Activated naive CD4-positive, alpha-beta T cell treated with anti-CD3 and anti-CD28 coated beads, Interleukin-2, amount 50 U/mL, for 72 hours (primary cell): ENCODE measurements at regions not wholly inside any gene's neighbourhood (a gene's known extent, or its start where the extent isn't known, plus 50 kb on each side); places are given as distances from the start of the nearest gene placed in this dataset.
"Not testable (repeated sequence)": the region's sequence is repeated elsewhere in the genome, so short reads cannot be mapped to it uniquely, and the experiment has no call there.

ENCODE experiments used
- ATAC-seq, 2 donors: fragments of 150-1000 bp; cut with Tn5 transposase; 2 replicates each; pipeline ENCODE4 v1.10.0; 2021; ENCODE audit warnings: mild to moderate bottlenecking in 2 of 2, moderate library complexity in 2 of 2
- DNase-seq, 2 donors: peaks; one replicate each; pipeline ENCODE4 v3.0.0; 2021 to 2022; ENCODE audit warnings: low spot score in 2 of 2
- H3K27ac Mint-ChIP-seq, 2 donors: one replicate each; pipeline ENCODE4 v1.8.0; 2022; ENCODE audit warnings: mild to moderate bottlenecking in 2 of 2, mixed read lengths in 2 of 2
- H3K36me3 Mint-ChIP-seq, 2 donors: one replicate each; pipeline ENCODE4 v1.8.0; 2022; ENCODE audit warnings: mixed read lengths in 2 of 2
- H3K9me3 Mint-ChIP-seq, 2 donors: one replicate each; pipeline ENCODE4 v1.8.0; 2022; ENCODE audit warnings: mixed read lengths in 2 of 2

GRCh38 chr18:65998971-65999700, 248.3 kb downstream of the CDH7 start:
- not testable (repeated sequence) for ATAC-seq, H3K27ac Mint-ChIP-seq, DNase-seq, H3K36me3 Mint-ChIP-seq
- H3K9me3 Mint-ChIP-seq: peaks cover 12 to 15% of the 10 kb centered on the region in 2 donors

GRCh38 chr18:65995206-65995605, 244.4 kb downstream of the CDH7 start:
- DNase-seq (no peak), ATAC-seq (no peak)
- H3K9me3 Mint-ChIP-seq: peaks cover 0 to 19% of the 10 kb centered on the region in 2 donors
- no peaks in the 10 kb centered on the region for H3K36me3 Mint-ChIP-seq
- H3K27ac Mint-ChIP-seq: no peak overlapping the region

DNA sequence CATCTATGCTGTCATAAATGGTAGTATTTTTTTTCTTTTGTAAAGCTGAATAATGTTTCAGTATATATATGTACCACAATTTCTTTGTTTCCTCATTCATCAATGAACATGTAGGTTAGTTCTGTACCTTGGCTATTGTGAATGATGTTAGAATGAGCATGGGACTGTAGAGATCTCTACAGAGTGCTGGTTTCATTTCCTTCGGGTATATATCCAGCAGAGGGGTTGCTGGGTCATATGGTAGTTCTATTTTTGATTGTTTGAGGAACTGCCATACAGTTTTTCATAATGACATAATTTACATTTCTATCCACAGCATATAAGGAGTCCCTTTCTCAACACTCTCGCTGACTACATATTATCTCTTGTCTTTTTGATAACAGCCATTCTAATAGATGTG, 243.5 kb downstream of the CDH7 start:
- DNase-seq (no peak), ATAC-seq (no peak)
- Mint-ChIP-seq H3K9me3 (peaks cover 0 to 19% of the 10 kb centered on the region in 2 donors), H3K27ac (no peak overlapping the region), H3K36me3 (no peaks in the 10 kb centered on the region)

- Mint-ChIP-seq H3K27ac (no peak overlapping the region), H3K36me3 (no peaks in the 10 kb centered on the region), H3K9me3 (peaks cover 0 to 14% of the 10 kb centered on the region in 2 donors)
- ATAC-seq (no peak), DNase-seq (no peak)
These were observed 240.3 kb downstream of the CDH7 start for GRCh38 chr18:65990944-65991708.

GRCh38 chr18:65990174-65990690, 239.4 kb downstream of the CDH7 start:
- Mint-ChIP-seq H3K27ac (no peak overlapping the region), H3K36me3 (no peaks in the 10 kb centered on the region), H3K9me3 (peaks cover 0 to 14% of the 10 kb centered on the region in 2 donors)
- ATAC-seq: no peak
- no peak for DNase-seq

DNA sequence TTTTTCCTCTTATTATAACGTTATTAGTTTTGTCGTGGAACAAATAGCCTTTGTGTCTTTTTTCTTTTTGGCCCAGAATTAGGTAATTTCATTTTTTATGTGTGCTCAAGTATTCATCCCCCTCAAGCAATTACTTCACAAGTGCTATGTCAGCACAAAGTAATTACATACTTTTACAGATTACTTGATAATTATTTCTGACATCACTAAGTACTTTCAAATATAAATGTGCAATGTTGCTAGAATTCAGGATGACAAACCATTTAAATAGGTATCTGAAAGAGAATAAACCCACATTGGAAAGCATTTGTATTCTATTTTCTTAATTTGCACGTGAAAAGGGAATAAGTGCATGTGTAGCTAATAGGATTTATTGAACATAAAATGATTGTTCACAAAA, 238.2 kb downstream of the CDH7 start:
- Mint-ChIP-seq H3K36me3 (no peaks in the 10 kb centered on the region), H3K27ac (no peak overlapping the region), H3K9me3 (peaks cover 0 to 10% of the 10 kb centered on the region in 2 donors)
- ATAC-seq: no peak
- no peak for DNase-seq

- no peaks in the 10 kb centered on the region for H3K36me3 Mint-ChIP-seq
These were observed 237.6 kb downstream of the CDH7 start for GRCh38 chr18:65988386-65988785.

GRCh38 chr18:65983750-65984149, 232.9 kb downstream of the CDH7 start:
- Mint-ChIP-seq H3K36me3 (peaks cover 0 to 5% of the 10 kb centered on the region in 2 donors), H3K27ac (no peak overlapping the region), H3K9me3 (peaks cover 11 to 14% of the 10 kb centered on the region in 2 donors)
- no peak for ATAC-seq
- DNase-seq: no peak

More at GRCh38 chr18:65988386-65988785, 237.6 kb downstream of the CDH7 start:
- ATAC-seq (no peak), DNase-seq (no peak)
- H3K9me3 Mint-ChIP-seq: peaks cover 0 to 10% of the 10 kb centered on the region in 2 donors
- no peak overlapping the region for H3K27ac Mint-ChIP-seq

DNA sequence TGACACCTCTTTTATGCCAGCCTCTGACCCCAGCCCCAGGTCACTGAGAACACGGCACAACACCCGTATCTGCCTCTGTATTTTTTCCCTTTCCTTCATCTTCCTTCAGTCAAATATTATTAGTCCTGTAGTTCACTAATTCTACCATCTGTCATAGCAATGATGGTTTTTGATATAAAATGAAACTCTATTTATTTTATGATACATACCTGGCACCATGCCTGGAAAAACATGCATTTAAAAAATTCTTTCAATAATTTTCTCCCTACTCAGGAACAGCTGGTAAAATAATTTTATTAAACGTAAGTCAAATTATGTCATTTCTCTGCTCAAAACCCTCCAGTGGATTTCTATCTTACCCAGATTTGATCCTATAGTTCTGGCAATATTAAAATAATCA, 224.7 kb downstream of the CDH7 start:
- Mint-ChIP-seq H3K9me3 (peaks cover 5 to 24% of the 10 kb centered on the region in 2 donors), H3K36me3 (no peaks in the 10 kb centered on the region), H3K27ac (no peak overlapping the region)
- DNase-seq (no peak), ATAC-seq (no peak)

DNA sequence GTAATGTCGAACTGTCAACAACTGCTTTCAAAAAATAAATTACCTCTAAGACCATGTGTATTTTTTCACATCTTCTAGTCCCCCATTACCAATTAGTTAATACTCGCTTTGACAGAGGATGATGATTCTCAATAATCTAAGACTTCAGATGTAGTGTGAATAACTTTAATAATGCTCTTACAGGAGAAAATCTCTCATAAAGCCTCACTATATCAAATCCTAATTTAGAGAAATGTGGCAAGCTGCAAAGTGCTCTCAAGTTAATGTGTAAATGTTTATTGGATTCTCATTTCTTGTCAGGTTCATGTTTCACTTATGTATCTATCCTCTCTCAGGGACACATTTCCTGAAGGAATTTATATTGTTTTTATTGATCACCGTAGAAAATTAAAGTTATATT, 223.9 kb downstream of the CDH7 start:
- no peak overlapping the region for H3K27ac Mint-ChIP-seq
- no peak for DNase-seq
- H3K36me3 Mint-ChIP-seq: no peaks in the 10 kb centered on the region
- H3K9me3 Mint-ChIP-seq: peaks cover 5 to 24% of the 10 kb centered on the region in 2 donors
- ATAC-seq: no peak

GRCh38 chr18:65968239-65969004, 217.6 kb downstream of the CDH7 start:
- peaks cover 8 to 11% of the 10 kb centered on the region in 2 donors for H3K9me3 Mint-ChIP-seq
- no peaks in the 10 kb centered on the region for H3K36me3 Mint-ChIP-seq
- DNase-seq: no peak
- ATAC-seq: no peak
- no peak overlapping the region for H3K27ac Mint-ChIP-seq

GRCh38 chr18:65955747-65956146, 204.9 kb downstream of the CDH7 start:
- Mint-ChIP-seq H3K27ac (no peak overlapping the region), H3K9me3 (peaks cover 16 to 23% of the 10 kb centered on the region in 2 donors), H3K36me3 (no peaks in the 10 kb centered on the region)
- DNase-seq (no peak), ATAC-seq (no peak)

GRCh38 chr18:65954372-65954771, 203.6 kb downstream of the CDH7 start:
- peaks cover 8 to 15% of the 10 kb centered on the region in 2 donors for H3K9me3 Mint-ChIP-seq
- no peaks in the 10 kb centered on the region for H3K36me3 Mint-ChIP-seq
- DNase-seq: no peak
- H3K27ac Mint-ChIP-seq: no peak overlapping the region
- no peak for ATAC-seq

GRCh38 chr18:65946777-65947176, 196.0 kb downstream of the CDH7 start:
- Mint-ChIP-seq H3K9me3 (peaks cover 5 to 9% of the 10 kb centered on the region in 2 donors), H3K27ac (no peak overlapping the region), H3K36me3 (no peaks in the 10 kb centered on the region)
- no peak for ATAC-seq
- DNase-seq: no peak

DNA sequence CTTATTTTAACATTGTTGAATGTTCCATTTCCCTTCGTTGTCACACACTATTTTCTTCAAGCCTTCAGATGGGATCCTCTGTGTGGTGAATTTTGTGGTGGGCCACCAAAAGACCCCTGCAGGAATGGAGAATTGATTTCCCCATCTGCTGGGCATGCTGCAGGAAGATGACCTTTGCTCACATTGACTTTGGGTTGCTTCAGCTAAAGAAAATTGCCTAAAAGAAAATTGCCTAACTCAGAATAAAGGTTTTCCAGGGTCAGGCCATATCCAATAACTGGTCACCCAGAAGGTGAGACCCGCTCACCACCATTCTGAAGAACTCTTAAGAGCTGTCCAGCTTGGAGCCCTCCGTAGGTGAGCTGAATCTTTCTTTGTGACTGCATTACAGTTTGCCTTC, 192.5 kb downstream of the CDH7 start:
- no peak overlapping the region for H3K27ac Mint-ChIP-seq
- H3K36me3 Mint-ChIP-seq: no peaks in the 10 kb centered on the region
- peaks cover 4 to 5% of the 10 kb centered on the region in 2 donors for H3K9me3 Mint-ChIP-seq
- DNase-seq: no peak
- ATAC-seq: no peak

- no peak for ATAC-seq
- H3K36me3 Mint-ChIP-seq: no peaks in the 10 kb centered on the region
- H3K9me3 Mint-ChIP-seq: peaks cover 4% of the 10 kb centered on the region in 2 donors
- no peak for DNase-seq
- H3K27ac Mint-ChIP-seq: no peak overlapping the region
These were observed 192.0 kb downstream of the CDH7 start for GRCh38 chr18:65942854-65943253.

DNA sequence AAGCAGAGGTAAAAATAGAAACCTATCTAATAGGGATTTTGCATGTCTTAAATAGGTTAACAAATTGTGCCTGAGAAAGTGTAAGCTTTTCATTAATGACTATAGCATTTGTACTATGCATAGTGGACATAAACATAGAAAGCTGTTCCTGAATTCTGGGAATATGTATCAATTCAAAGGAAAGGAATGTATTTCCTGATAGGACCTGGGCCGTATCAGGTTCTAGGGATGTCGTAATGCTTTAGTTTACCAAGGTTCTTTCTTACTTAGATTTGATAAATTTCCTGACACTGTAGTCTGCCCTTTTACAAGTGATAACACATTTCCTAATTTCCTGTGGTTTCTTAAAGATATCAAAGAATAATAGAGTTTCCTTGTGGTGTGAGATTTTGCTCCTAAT, 191.3 kb downstream of the CDH7 start:
- peaks cover 10 to 11% of the 10 kb centered on the region in 2 donors for H3K9me3 Mint-ChIP-seq
- no peak for ATAC-seq
- DNase-seq: no peak
- H3K27ac Mint-ChIP-seq: no peak overlapping the region
- H3K36me3 Mint-ChIP-seq: peaks cover 0 to 5% of the 10 kb centered on the region in 2 donors
